HCT116 (cell line): ENCODE measurements at regions not wholly inside any gene's neighbourhood (a gene's known extent, or its start where the extent isn't known, plus 50 kb on each side); places are given as distances from the start of the nearest gene placed in this dataset.

Source experiments
- ATAC-seq: fragments of 200-7000 bp; cut with Tn5 transposase; 2 replicates; pipeline ENCODE4 v1.9.1; 2020; ENCODE audit warnings: mild to moderate bottlenecking, moderate library complexity
- BruUV-seq: library from RNA; stranded (reverse); fragments of 400-500 nt; replicated peaks from 2 replicates; lab custom pipeline; 2021; lab: Mats Ljungman, UMichigan
- CTCF ChIA-PET: fragments of 300-600 bp; sonication (Branson Sonifier 250); formaldehyde crosslinking; loops from one replicate; lab custom pipeline; 2021; ENCODE audit warnings: antibody characterized with exemption; lab: Charles Lee
- POLR2A ChIA-PET: fragments of 300-600, 350-600 bp; sonication (Branson Sonifier 250); formaldehyde crosslinking; loops from one replicate; lab custom pipeline; 2021; ENCODE audit warnings: antibody characterized with exemption; lab: Charles Lee
- RAD21 ChIA-PET, 2 experiments: fragments of 300-600 bp; sonication (Branson Sonifier 250); formaldehyde crosslinking; loops; one replicate each; lab custom pipeline; 2023; ENCODE audit warnings: low total read pairs in 2 of 2; ENCODE audit not compliant: uncharacterized antibody in 2 of 2, unreplicated experiment in 2 of 2, low non-redundant PET in 1 of 2; lab: Charles Lee
- DNase-seq: peaks from one replicate; pipeline ENCODE4 v3.0.0-alpha.2; 2010; ENCODE audit warnings: low read depth, low spot score
- H2AFZ ChIP-seq: fragments of 200-600 bp; shearing (Covaris generic), sonication (generic); 2 replicates; pipeline ENCODE4 v1.6.1; 2017; ENCODE audit warnings: low read depth, mixed run types, mixed read lengths, antibody characterized with exemption, low read length; ENCODE audit not compliant: poor library complexity, severe bottlenecking
- H3K27ac ChIP-seq: 2 replicates; pipeline ENCODE4 v1.5.1; 2012; ENCODE audit warnings: low read depth, low read length
- H3K27me3 ChIP-seq: fragments of 200-600 bp; sonication (generic); 2 replicates; pipeline ENCODE4 v1.6.1; 2016; ENCODE audit warnings: mixed run types, low read length, mixed read lengths; ENCODE audit not compliant: insufficient read depth
- H3K36me3 ChIP-seq, 2 experiments: fragments of 200-500 bp in 1 of 2; fragments of 200-600 bp in 1 of 2; sonication (Bioruptor generic) in 1 of 2; sonication (generic) in 1 of 2; 2 replicates each; pipeline versions ENCODE4 v1.5.1 to v1.6.1; 2014 to 2016; ENCODE audit warnings: low read length in 2 of 2, inconsistent platforms in 1 of 2, mixed read lengths in 1 of 2, mixed run types in 1 of 2; ENCODE audit not compliant: insufficient read depth in 2 of 2, control insufficient read depth in 1 of 2
- H3K4me1 ChIP-seq, 2 experiments: fragments of 200-600 bp in 1 of 2; sonication (generic) in 1 of 2; 2 replicates each; pipeline versions ENCODE4 v1.5.1 to v1.6.1; 2012 to 2017; ENCODE audit warnings: low read length in 2 of 2, inconsistent platforms in 1 of 2, mild to moderate bottlenecking in 1 of 2, mixed read lengths in 1 of 2, mixed run types in 1 of 2, moderate library complexity in 1 of 2; ENCODE audit not compliant: insufficient read depth in 2 of 2, control insufficient read depth in 1 of 2
- H3K4me2 ChIP-seq: fragments of 200-600 bp; sonication (generic); 2 replicates; pipeline ENCODE4 v1.6.1; 2017; ENCODE audit warnings: mixed run types, low read length, mixed read lengths
- H3K4me3 ChIP-seq, 2 experiments: fragments of 200-600 bp in 1 of 2; sonication (generic) in 1 of 2; replicated peaks in 1 of 2; 2 replicates each; pipeline ENCODE4 v1.5.1; 2011 to 2016; ENCODE audit warnings: low read length in 2 of 2, control low read depth in 1 of 2, low read depth in 1 of 2, mild to moderate bottlenecking in 1 of 2, mixed read lengths in 1 of 2, mixed run types in 1 of 2
- H3K79me2 ChIP-seq: fragments of 200-600 bp; sonication (generic); 2 replicates; pipeline ENCODE4 v1.6.1; 2017; ENCODE audit warnings: mild to moderate bottlenecking, mixed run types, low read length, moderate library complexity, mixed read lengths; ENCODE audit not compliant: insufficient read depth
- H3K9ac ChIP-seq: fragments of 200-600 bp; sonication (generic); 2 replicates; pipeline ENCODE4 v1.6.1; 2016; ENCODE audit warnings: low read length, mixed read lengths
- H3K9me2 ChIP-seq: fragments of 200-600 bp; sonication (generic), shearing (Covaris generic); 2 replicates; pipeline ENCODE4 v1.6.1; 2017; ENCODE audit warnings: mixed run types, mild to moderate bottlenecking, moderate library complexity; ENCODE audit not compliant: insufficient read depth
- H3K9me3 ChIP-seq, 2 experiments: fragments of 200-500 bp in 1 of 2; fragments of 200-600 bp in 1 of 2; sonication (Bioruptor generic) in 1 of 2; sonication (generic) in 1 of 2; 2 replicates each; pipeline ENCODE4 v1.6.1; 2014 to 2017; ENCODE audit warnings: low read length in 2 of 2, mixed read lengths in 2 of 2, inconsistent platforms in 1 of 2, low read depth in 1 of 2, mild to moderate bottlenecking in 1 of 2, mixed run types in 1 of 2, moderate library complexity in 1 of 2; ENCODE audit not compliant: control insufficient read depth in 1 of 2, insufficient read depth in 1 of 2
- H4K20me1 ChIP-seq: fragments of 200-600 bp; sonication (generic), shearing (Covaris generic); 2 replicates; pipeline ENCODE4 v1.6.1; 2017; ENCODE audit warnings: mixed run types, mild to moderate bottlenecking, moderate library complexity; ENCODE audit not compliant: insufficient read depth
- EGR1 ChIP-seq: IDR thresholded peaks from 2 replicates; pipeline ENCODE4 v1.6.1; 2012; ENCODE audit warnings: low read depth
- FOSL1 ChIP-seq: IDR thresholded peaks from 2 replicates; pipeline ENCODE4 v1.6.1; 2012; ENCODE audit warnings: low read depth
- POLR2AphosphoS5 ChIP-seq: IDR thresholded peaks from 2 replicates; pipeline ENCODE4 v1.6.1; 2011; ENCODE audit warnings: mild to moderate bottlenecking, low read depth, low read length, moderate library complexity
- TCF7L2 ChIP-seq: IDR thresholded peaks from 2 replicates; pipeline ENCODE4 v1.7.0; 2011; ENCODE audit warnings: borderline replicate concordance, inconsistent platforms; ENCODE audit not compliant: insufficient read depth, insufficient read length; ENCODE audit errors: extremely low read depth
- ZBTB33 ChIP-seq: IDR thresholded peaks from 2 replicates; pipeline ENCODE4 v1.6.1; 2011; ENCODE audit warnings: mild to moderate bottlenecking, low read length, moderate library complexity; ENCODE audit not compliant: insufficient replicate concordance; ENCODE audit errors: extremely low read depth
- ZFX ChIP-seq: fragments of 450-650 bp; IDR thresholded peaks from 2 replicates; pipeline ENCODE4 v1.6.1; 2017
- ZNF274 ChIP-seq: fragments of 200-500 bp; sonication (Bioruptor generic); IDR thresholded peaks from 2 replicates; pipeline ENCODE4 v1.6.1; 2014; ENCODE audit warnings: mild to moderate bottlenecking, low read depth, low read length, inconsistent platforms
- intact Hi-C: fragments of 100-400 bp; cut with micrococcal nuclease; formaldehyde crosslinking; loops from 2 replicates; pipeline ENCODE4 v1.10.0; 2022

- Histone ChIP-seq H3K4me3 (no peak overlapping the region), H3K27ac (no peak overlapping the region), H3K4me2 (no peak overlapping the region), H4K20me1 (no peaks in the 10 kb centered on the region)
- no peak for TF ChIP-seq POLR2AphosphoS5
- TF ChIP-seq TCF7L2: no peak
- TF ChIP-seq ZFX: no peak
- TF ChIP-seq ZNF274: no peak
- TF ChIP-seq FOSL1: no peak
- TF ChIP-seq EGR1: no peak
- TF ChIP-seq, all 23 proteins: peak for 0
- Histone ChIP-seq H3K79me2 (no peaks in the 10 kb centered on the region), H3K9ac (no peak overlapping the region), H3K4me1 (no peaks in the 10 kb centered on the region), H3K9me2 (no peaks in the 10 kb centered on the region), H3K27me3 (no peaks in the 10 kb centered on the region), H3K9me3 (no peaks in the 10 kb centered on the region), H3K36me3 (no peaks in the 10 kb centered on the region), H2AFZ (no peak overlapping the region)
- POLR2A ChIA-PET: no interaction called here
- DNase-seq: no peak
- RAD21 ChIA-PET: no interaction called here
- no peak for ATAC-seq
- BruUV-seq: no TSS peak
- intact Hi-C loops: no loop called here
- CTCF ChIA-PET: no interaction called here
Observed at GRCh38 chr17:57186226-57187019, 69.9 kb upstream of the MSI2 start.

GRCh38 chr17:57187391-57187790 is 68.9 kb upstream of the MSI2 start:
- H3K27me3 ChIP-seq: no peaks in the 10 kb centered on the region
- BruUV-seq: no TSS peak

More at GRCh38 chr17:57187391-57187790, 68.9 kb upstream of the MSI2 start:
- H3K4me1 ChIP-seq: no peaks in the 10 kb centered on the region
- H3K9me3 ChIP-seq: no peaks in the 10 kb centered on the region
- POLR2A ChIA-PET: no interaction called here
- H3K79me2 ChIP-seq: no peaks in the 10 kb centered on the region
- DNase-seq: no peak
- no peak overlapping the region for H3K27ac ChIP-seq
- TF ChIP-seq ZBTB33: no peak
- TF ChIP-seq, all 23 proteins: peak for 0
- no peak for ATAC-seq
- Histone ChIP-seq H4K20me1 (no peaks in the 10 kb centered on the region), H3K4me3 (no peak overlapping the region), H3K4me2 (no peak overlapping the region), H3K36me3 (no peaks in the 10 kb centered on the region), H2AFZ (no peak overlapping the region), H3K9me2 (no peaks in the 10 kb centered on the region), H3K9ac (no peak overlapping the region)
- intact Hi-C loops: no loop called here
- CTCF ChIA-PET: no interaction called here
- RAD21 ChIA-PET: no interaction called here
